HG03066 (cell line): ENCODE measurements at regions not wholly inside any gene's neighbourhood (a gene's known extent, or its start where the extent isn't known, plus 50 kb on each side); places are given as distances from the start of the nearest gene placed in this dataset.

ENCODE experiments used
- ATAC-seq: cut with Tn5 transposase; IDR thresholded peaks from one replicate; pipeline ENCODE4 v1.9.1; 2021; ENCODE audit warnings: low read depth; ENCODE audit not compliant: unreplicated experiment

- no peak for ATAC-seq
Observed at GRCh38 chr18:43563780-43564179, 286.5 kb upstream of the SYT4 start.

GRCh38 chr18:43570593-43570992, 293.3 kb upstream of the SYT4 start:
- ATAC-seq = no peak

GRCh38 chr18:43571078-43571689, 293.9 kb upstream of the SYT4 start:
- no peak for ATAC-seq

- no peak for ATAC-seq
Observed at GRCh38 chr18:43572163-43572562, 294.9 kb upstream of the SYT4 start.

- ATAC-seq = no peak
Observed at GRCh38 chr18:43574974-43575373, 297.7 kb upstream of the SYT4 start.

- no peak for ATAC-seq
Observed at GRCh38 chr18:43578211-43578610, 300.9 kb upstream of the SYT4 start.

- no peak for ATAC-seq
Observed at GRCh38 chr18:43578706-43579105, 301.4 kb upstream of the SYT4 start.

- ATAC-seq = no peak
Observed at GRCh38 chr18:43581936-43582519, 304.7 kb upstream of the SYT4 start.

GRCh38 chr18:43587538-43588153, 310.4 kb upstream of the SYT4 start:
- no peak for ATAC-seq

GRCh38 chr18:43588838-43589237, 311.5 kb upstream of the SYT4 start:
- ATAC-seq = no peak

- ATAC-seq = no peak
Observed at GRCh38 chr18:43589611-43590151, 312.4 kb upstream of the SYT4 start.

- ATAC-seq = no peak
Observed at GRCh38 chr18:43590182-43590903, 313.1 kb upstream of the SYT4 start.

- no peak for ATAC-seq
Observed at GRCh38 chr18:43592269-43592668, 315.0 kb upstream of the SYT4 start.

GRCh38 chr18:43596105-43596712, 318.9 kb upstream of the SYT4 start:
- peak; percentile 82 for ATAC-seq

- ATAC-seq = no peak
Observed at GRCh38 chr18:43601432-43601831, 324.1 kb upstream of the SYT4 start.

GRCh38 chr18:43605224-43605623, 327.9 kb upstream of the SYT4 start:
- ATAC-seq = no peak

- no peak for ATAC-seq
Observed at GRCh38 chr18:43606795-43607194, 329.5 kb upstream of the SYT4 start.

GRCh38 chr18:43620936-43621335, 343.6 kb upstream of the SYT4 start:
- ATAC-seq = peak; percentile 78

GRCh38 chr18:43622024-43622423, 344.7 kb upstream of the SYT4 start:
- ATAC-seq = no peak

- ATAC-seq = no peak
Observed at GRCh38 chr18:43625582-43625981, 348.3 kb upstream of the SYT4 start.
